ENCODE measurements at regions not wholly inside any gene's neighbourhood (a gene's known extent, or its start where the extent isn't known, plus 50 kb on each side); places are given as distances from the start of the nearest gene placed in this dataset.
"Not testable (repeated sequence)": the region's sequence is repeated elsewhere in the genome, so short reads cannot be mapped to it uniquely, and the experiment has no call there.

DNA sequence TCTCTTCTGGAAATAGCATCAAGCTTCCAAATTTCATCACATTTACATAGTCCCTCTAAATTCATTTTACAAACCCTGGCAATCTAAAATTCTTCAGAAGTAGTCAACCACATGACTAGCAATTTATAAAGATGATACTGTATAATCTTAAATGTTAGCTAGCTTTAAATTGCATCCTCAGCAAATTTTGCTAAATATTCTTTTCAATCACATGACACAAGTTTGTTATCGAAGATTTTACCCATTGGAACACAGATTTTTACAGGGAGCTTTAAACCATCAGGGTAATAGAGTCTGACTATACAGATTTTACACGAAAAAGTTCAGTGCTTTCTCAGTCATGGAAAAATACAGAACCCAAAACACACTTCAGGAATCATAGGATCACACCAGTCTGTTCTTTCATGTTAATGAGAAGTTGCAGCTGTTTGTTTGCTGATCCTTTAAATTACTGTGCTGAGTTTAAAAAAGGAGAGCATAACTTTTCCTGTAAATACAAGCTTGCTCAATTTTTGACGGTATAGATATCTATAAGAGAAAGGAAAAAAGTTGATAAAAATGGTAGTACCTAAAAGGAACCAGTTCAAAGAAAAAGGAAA lies 445.8 kb upstream of the ADGRB3 start:
- no peaks in the 10 kb centered on the region for H3K9me3 ChIP-seq
- H3K27ac ChIP-seq, result no peak overlapping the region
- no peaks in the 10 kb centered on the region for H3K4me1 ChIP-seq
- intact Hi-C loops (cut with DNase I), result no loop called here
- no peak overlapping the region for H3K4me3 ChIP-seq
- no peaks in the 10 kb centered on the region for H3K36me3 ChIP-seq
- H3K27me3 ChIP-seq, result no peaks in the 10 kb centered on the region
- no peak for DNase-seq (ENCODE audit: extremely low spot score in 2 of 2)
- no peak for TF ChIP-seq POLR2AphosphoS5 (IDR thresholded peaks at IDR 0.05; ENCODE audit: insufficient read depth in 1 of 2, low read depth in 1 of 2)
- no peak for TF ChIP-seq POLR2A (IDR thresholded peaks at IDR 0.05)
- TF ChIP-seq, protein P1, sequence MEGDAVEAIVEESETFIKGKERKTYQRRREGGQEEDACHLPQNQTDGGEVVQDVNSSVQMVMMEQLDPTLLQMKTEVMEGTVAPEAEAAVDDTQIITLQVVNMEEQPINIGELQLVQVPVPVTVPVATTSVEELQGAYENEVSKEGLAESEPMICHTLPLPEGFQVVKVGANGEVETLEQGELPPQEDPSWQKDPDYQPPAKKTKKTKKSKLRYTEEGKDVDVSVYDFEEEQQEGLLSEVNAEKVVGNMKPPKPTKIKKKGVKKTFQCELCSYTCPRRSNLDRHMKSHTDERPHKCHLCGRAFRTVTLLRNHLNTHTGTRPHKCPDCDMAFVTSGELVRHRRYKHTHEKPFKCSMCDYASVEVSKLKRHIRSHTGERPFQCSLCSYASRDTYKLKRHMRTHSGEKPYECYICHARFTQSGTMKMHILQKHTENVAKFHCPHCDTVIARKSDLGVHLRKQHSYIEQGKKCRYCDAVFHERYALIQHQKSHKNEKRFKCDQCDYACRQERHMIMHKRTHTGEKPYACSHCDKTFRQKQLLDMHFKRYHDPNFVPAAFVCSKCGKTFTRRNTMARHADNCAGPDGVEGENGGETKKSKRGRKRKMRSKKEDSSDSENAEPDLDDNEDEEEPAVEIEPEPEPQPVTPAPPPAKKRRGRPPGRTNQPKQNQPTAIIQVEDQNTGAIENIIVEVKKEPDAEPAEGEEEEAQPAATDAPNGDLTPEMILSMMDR (IDR thresholded peaks at IDR 0.05), result no peak

DNA sequence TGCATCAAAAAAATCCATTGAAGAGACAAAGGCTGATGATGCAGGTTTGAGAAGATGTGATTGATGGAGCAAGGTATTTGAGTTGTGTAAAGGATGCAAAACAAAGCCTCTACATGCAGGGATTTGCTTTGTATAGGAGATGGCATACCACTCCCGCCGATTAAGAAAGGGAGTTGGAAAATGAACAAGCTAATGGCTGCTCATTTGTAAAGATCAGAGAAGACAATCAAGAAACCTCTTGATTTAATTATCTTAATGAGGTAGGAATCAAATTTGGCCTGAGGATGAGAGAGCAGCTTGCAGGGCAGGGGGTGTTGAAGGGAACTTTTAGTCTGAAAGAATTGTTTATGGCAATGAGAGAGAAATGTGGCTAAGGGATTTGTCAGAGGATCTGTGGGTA lies 448.2 kb upstream of the ADGRB3 start:
- Histone ChIP-seq H3K27me3 (no peaks in the 10 kb centered on the region), H3K27ac (no peak overlapping the region), H3K36me3 (no peaks in the 10 kb centered on the region), H3K4me3 (no peak overlapping the region), H3K9me3 (no peaks in the 10 kb centered on the region), H3K4me1 (no peaks in the 10 kb centered on the region)
- DNase-seq (ENCODE audit: extremely low spot score in 2 of 2), result no peak
- intact Hi-C loops (cut with DNase I), result no loop called here
- TF ChIP-seq, protein P1 (IDR thresholded peaks at IDR 0.05), result no peak
- TF ChIP-seq POLR2A (IDR thresholded peaks at IDR 0.05) (no peak), POLR2AphosphoS5 (IDR thresholded peaks at IDR 0.05; ENCODE audit: insufficient read depth in 1 of 2, low read depth in 1 of 2) (no peak)

DNA sequence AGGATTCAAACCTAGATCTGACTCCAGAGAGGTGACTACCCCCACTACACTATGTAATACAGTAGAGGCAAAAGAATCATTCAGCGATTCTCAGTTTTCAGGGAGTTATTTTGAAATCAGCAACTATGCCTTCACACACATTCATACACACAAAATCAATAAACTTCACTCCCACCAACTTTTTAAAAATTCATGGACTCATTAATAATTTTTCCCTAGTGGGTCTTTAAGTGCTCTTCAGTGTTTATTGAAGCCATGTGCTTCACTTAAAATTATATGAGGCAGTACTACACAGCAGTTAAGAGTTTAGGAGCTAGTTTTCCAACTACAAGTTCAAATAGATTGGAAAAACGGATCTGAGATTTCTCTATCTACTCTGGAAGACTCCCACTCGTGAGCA lies 452.7 kb upstream of the ADGRB3 start:
- no peaks in the 10 kb centered on the region for H3K36me3 ChIP-seq
- intact Hi-C loops (cut with DNase I), result no loop called here
- no peaks in the 10 kb centered on the region for H3K9me3 ChIP-seq
- H3K27me3 ChIP-seq, result no peaks in the 10 kb centered on the region
- TF ChIP-seq, protein P1 (IDR thresholded peaks at IDR 0.05), result no peak
- no peak for TF ChIP-seq POLR2A (IDR thresholded peaks at IDR 0.05)
- TF ChIP-seq POLR2AphosphoS5 (IDR thresholded peaks at IDR 0.05; ENCODE audit: insufficient read depth in 1 of 2, low read depth in 1 of 2), result no peak
- no peak overlapping the region for H3K27ac ChIP-seq
- H3K4me1 ChIP-seq, result no peaks in the 10 kb centered on the region
- H3K4me3 ChIP-seq, result no peak overlapping the region
- DNase-seq (ENCODE audit: extremely low spot score in 2 of 2), result no peak

DNA sequence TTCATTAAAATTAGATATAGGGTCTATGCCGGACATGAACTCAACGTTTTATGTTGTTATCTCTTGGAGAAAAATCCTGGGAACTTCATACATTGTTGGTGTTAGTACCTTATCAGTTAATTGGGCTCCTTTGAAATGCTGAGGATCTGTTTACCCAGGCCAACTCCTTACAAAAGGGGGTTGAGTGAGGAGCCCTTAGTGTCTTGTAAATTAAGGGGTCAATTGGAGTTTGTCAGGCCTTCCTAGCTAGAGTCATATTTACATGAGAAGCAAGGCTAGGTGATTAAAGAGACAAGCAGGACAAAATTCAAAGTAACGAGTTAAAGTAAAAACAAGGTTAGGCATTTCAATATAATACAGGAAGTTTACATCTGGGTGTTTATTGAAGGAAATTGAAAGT lies 454.1 kb upstream of the ADGRB3 start:
- H3K4me1 ChIP-seq; H3K27ac ChIP-seq; H3K4me3 ChIP-seq; intact Hi-C loops (cut with DNase I); H3K9me3 ChIP-seq; DNase-seq (ENCODE audit: extremely low spot score in 2 of 2); H3K27me3 ChIP-seq; H3K36me3 ChIP-seq: not testable (repeated sequence)

DNA sequence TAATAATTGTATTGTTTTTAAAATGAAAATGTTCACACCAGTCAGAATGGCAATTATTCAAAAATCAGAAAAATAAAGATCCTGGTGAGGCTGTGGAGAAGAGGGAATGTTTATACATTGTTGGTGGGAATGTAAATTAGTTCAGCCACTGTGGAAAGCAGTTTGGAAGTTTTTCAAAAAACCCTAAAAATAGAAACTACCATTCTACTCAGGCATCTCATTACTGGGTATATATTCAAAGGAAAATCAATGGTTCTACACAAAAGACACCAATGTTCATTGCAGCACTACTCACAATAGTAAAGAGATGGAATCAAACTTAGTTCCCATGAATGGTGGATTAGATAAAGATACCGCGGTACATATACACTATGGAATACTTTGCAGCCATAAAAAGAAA lies 461.5 kb upstream of the ADGRB3 start:
- H3K9me3 ChIP-seq, result no peaks in the 10 kb centered on the region
- intact Hi-C loops (cut with DNase I), result no loop called here
- TF ChIP-seq POLR2A (IDR thresholded peaks at IDR 0.05) (no peak), POLR2AphosphoS5 (IDR thresholded peaks at IDR 0.05; ENCODE audit: insufficient read depth in 1 of 2, low read depth in 1 of 2) (no peak)
- TF ChIP-seq, protein P1 (IDR thresholded peaks at IDR 0.05), result no peak
- DNase-seq (ENCODE audit: extremely low spot score in 2 of 2), result no peak
- H3K4me3 ChIP-seq, result no peak overlapping the region
- H3K27ac ChIP-seq, result no peak overlapping the region
- H3K36me3 ChIP-seq, result no peaks in the 10 kb centered on the region
- no peaks in the 10 kb centered on the region for H3K4me1 ChIP-seq
- H3K27me3 ChIP-seq, result no peaks in the 10 kb centered on the region

Measured in vagina (tissue), 2 donors.